ENCODE measurements at regions not wholly inside any gene's neighbourhood (a gene's known extent, or its start where the extent isn't known, plus 50 kb on each side); places are given as distances from the start of the nearest gene placed in this dataset.
"Not testable (repeated sequence)": the region's sequence is repeated elsewhere in the genome, so short reads cannot be mapped to it uniquely, and the experiment has no call there.

- Histone ChIP-seq H3K36me3 (no peaks in the 10 kb centered on the region), H3K9me3 (replicated peaks) (no peaks in the 10 kb centered on the region), H3K27ac (no peak overlapping the region), H3K4me3 (no peak overlapping the region), H3K4me1 (no peaks in the 10 kb centered on the region), H3K27me3 (no peaks in the 10 kb centered on the region)
- no peak for DNase-seq
Measured at GRCh38 chr19:5290336-5291262, 50.0 kb downstream of the PTPRS start.

GRCh38 chr19:5289060-5289990 is 51.3 kb downstream of the PTPRS start:
- no peak for DNase-seq
- no peaks in the 10 kb centered on the region for H3K36me3 ChIP-seq
- no peaks in the 10 kb centered on the region for H3K9me3 ChIP-seq (replicated peaks)
- H3K27ac ChIP-seq, result no peak overlapping the region
- no peaks in the 10 kb centered on the region for H3K27me3 ChIP-seq
- H3K4me3 ChIP-seq, result no peak overlapping the region
- no peaks in the 10 kb centered on the region for H3K4me1 ChIP-seq

- Histone ChIP-seq H3K4me3 (no peak overlapping the region), H3K9me3 (replicated peaks) (no peaks in the 10 kb centered on the region), H3K27me3 (no peaks in the 10 kb centered on the region), H3K36me3 (no peaks in the 10 kb centered on the region), H3K4me1 (no peaks in the 10 kb centered on the region), H3K27ac (no peak overlapping the region)
- DNase-seq, result no peak
Measured at GRCh38 chr19:5288347-5288739, 52.3 kb downstream of the PTPRS start.

- no peak for DNase-seq
- Histone ChIP-seq H3K27ac (no peak overlapping the region), H3K27me3 (no peaks in the 10 kb centered on the region), H3K36me3 (no peaks in the 10 kb centered on the region), H3K9me3 (replicated peaks) (no peaks in the 10 kb centered on the region), H3K4me3 (no peak overlapping the region), H3K4me1 (no peaks in the 10 kb centered on the region)
Measured at GRCh38 chr19:5287066-5287465, 53.5 kb downstream of the PTPRS start.

- H3K27ac ChIP-seq, result no peak overlapping the region
- no peaks in the 10 kb centered on the region for H3K27me3 ChIP-seq
- DNase-seq, result no peak
- no peaks in the 10 kb centered on the region for H3K4me1 ChIP-seq
- no peak overlapping the region for H3K4me3 ChIP-seq
- H3K36me3 ChIP-seq, result no peaks in the 10 kb centered on the region
- no peaks in the 10 kb centered on the region for H3K9me3 ChIP-seq (replicated peaks)
Measured at GRCh38 chr19:5286465-5287029, 54.1 kb downstream of the PTPRS start.

GRCh38 chr19:5285955-5286354 is 54.7 kb downstream of the PTPRS start:
- Histone ChIP-seq H3K4me1 (no peaks in the 10 kb centered on the region), H3K27ac (no peak overlapping the region), H3K9me3 (replicated peaks) (no peaks in the 10 kb centered on the region), H3K36me3 (no peaks in the 10 kb centered on the region), H3K4me3 (no peak overlapping the region), H3K27me3 (no peaks in the 10 kb centered on the region)
- DNase-seq, result no peak

- Histone ChIP-seq H3K4me1 (no peaks in the 10 kb centered on the region), H3K9me3 (replicated peaks) (no peaks in the 10 kb centered on the region), H3K4me3 (no peak overlapping the region), H3K27ac (no peak overlapping the region), H3K27me3 (no peaks in the 10 kb centered on the region), H3K36me3 (no peaks in the 10 kb centered on the region)
- DNase-seq, result no peak
Measured at GRCh38 chr19:5285311-5285710, 55.3 kb downstream of the PTPRS start.

GRCh38 chr19:5282901-5283300 is 57.7 kb downstream of the PTPRS start:
- Histone ChIP-seq H3K4me3 (no peak overlapping the region), H3K36me3 (no peaks in the 10 kb centered on the region), H3K4me1 (no peaks in the 10 kb centered on the region), H3K9me3 (replicated peaks) (no peaks in the 10 kb centered on the region), H3K27me3 (no peaks in the 10 kb centered on the region), H3K27ac (no peak overlapping the region)
- no peak for DNase-seq

GRCh38 chr19:5281588-5281987 is 59.0 kb downstream of the PTPRS start:
- Histone ChIP-seq H3K27ac (no peak overlapping the region), H3K4me3 (no peak overlapping the region), H3K9me3 (replicated peaks) (no peaks in the 10 kb centered on the region), H3K36me3 (no peaks in the 10 kb centered on the region), H3K4me1 (no peaks in the 10 kb centered on the region), H3K27me3 (no peaks in the 10 kb centered on the region)
- DNase-seq, result no peak

GRCh38 chr19:5275668-5276067 is 64.9 kb downstream of the PTPRS start:
- not testable (repeated sequence) for DNase-seq; H3K4me3 ChIP-seq; H3K27me3 ChIP-seq; H3K27ac ChIP-seq; H3K36me3 ChIP-seq; H3K9me3 ChIP-seq (replicated peaks); H3K4me1 ChIP-seq

GRCh38 chr19:5273782-5274181 is 66.8 kb downstream of the PTPRS start:
- no peak overlapping the region for H3K4me3 ChIP-seq
- no peaks in the 10 kb centered on the region; the same call in 1 of the 2 replicates for H3K36me3 ChIP-seq
- DNase-seq, result no peak
- H3K9me3 ChIP-seq (replicated peaks), result no peaks in the 10 kb centered on the region
- no peaks in the 10 kb centered on the region for H3K27me3 ChIP-seq
- no peaks in the 10 kb centered on the region for H3K4me1 ChIP-seq
- H3K27ac ChIP-seq, result no peak overlapping the region

- Histone ChIP-seq H3K4me3 (no peak overlapping the region), H3K27me3 (no peaks in the 10 kb centered on the region), H3K4me1 (no peaks in the 10 kb centered on the region; the same call in 1 of the 2 replicates), H3K9me3 (replicated peaks) (no peaks in the 10 kb centered on the region), H3K36me3 (no peaks in the 10 kb centered on the region; the same call in 1 of the 2 replicates), H3K27ac (no peak overlapping the region)
- DNase-seq, result no peak
Measured at GRCh38 chr19:5271145-5271544, 69.5 kb downstream of the PTPRS start.

GRCh38 chr19:5269926-5270325 is 70.7 kb downstream of the PTPRS start:
- no peaks in the 10 kb centered on the region; the same call in 1 of the 2 replicates for H3K36me3 ChIP-seq
- no peaks in the 10 kb centered on the region; the same call in 1 of the 2 replicates for H3K4me1 ChIP-seq
- H3K27ac ChIP-seq, result no peak overlapping the region
- no peak for DNase-seq
- no peak overlapping the region for H3K4me3 ChIP-seq
- no peaks in the 10 kb centered on the region for H3K27me3 ChIP-seq
- H3K9me3 ChIP-seq (replicated peaks), result no peaks in the 10 kb centered on the region

- no peak for DNase-seq
- Histone ChIP-seq H3K36me3 (no peaks in the 10 kb centered on the region; the same call in 1 of the 2 replicates), H3K27ac (no peak overlapping the region), H3K4me3 (no peak overlapping the region), H3K27me3 (no peaks in the 10 kb centered on the region), H3K4me1 (no peaks in the 10 kb centered on the region; the same call in 1 of the 2 replicates), H3K9me3 (replicated peaks) (no peaks in the 10 kb centered on the region)
Measured at GRCh38 chr19:5269279-5269678, 71.3 kb downstream of the PTPRS start.

GRCh38 chr19:5268801-5269200 is 71.8 kb downstream of the PTPRS start:
- Histone ChIP-seq H3K27ac (no peak overlapping the region), H3K27me3 (no peaks in the 10 kb centered on the region), H3K4me1 (no peaks in the 10 kb centered on the region; the same call in 1 of the 2 replicates), H3K9me3 (replicated peaks) (no peaks in the 10 kb centered on the region), H3K36me3 (no peaks in the 10 kb centered on the region; the same call in 1 of the 2 replicates), H3K4me3 (no peak overlapping the region)
- peak in 1 of 2 experiments; percentile 22 for DNase-seq
